ENCODE measurements at regions not wholly inside any gene's neighbourhood (a gene's known extent, or its start where the extent isn't known, plus 50 kb on each side); places are given as distances from the start of the nearest gene placed in this dataset.

- DNase-seq: peak in 2 of 10 donors; percentile 9 to 73
- intact Hi-C loops (cut with DNase I): no loop called here
Measured at GRCh38 chr11:134488913-134489312, 76.9 kb upstream of the B3GAT1 start.

DNA sequence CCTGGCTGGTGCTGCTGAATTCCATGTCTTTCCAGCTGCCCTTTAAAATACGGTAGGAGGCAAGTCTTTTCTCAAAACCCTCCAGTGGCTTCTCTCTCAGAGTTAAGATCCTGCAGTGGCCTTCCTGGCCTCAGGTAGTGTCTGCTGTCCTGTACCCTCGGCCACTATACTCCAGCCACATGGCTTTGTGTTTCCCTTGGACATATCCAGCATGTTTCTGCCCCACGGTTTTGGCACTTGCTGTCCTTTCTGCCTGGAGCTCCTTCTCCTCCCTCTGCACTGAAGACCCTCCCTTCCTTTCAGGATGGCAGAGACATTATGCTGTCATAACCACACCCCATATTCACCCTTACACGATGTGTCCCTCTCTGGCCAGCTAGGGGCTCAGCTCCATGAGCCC, 76.5 kb upstream of the B3GAT1 start:
- intact Hi-C loops (cut with DNase I): no loop called here
- no peak for DNase-seq

GRCh38 chr11:134487696-134488095, 75.7 kb upstream of the B3GAT1 start:
- intact Hi-C loops (cut with DNase I): no loop called here

GRCh38 chr11:134486704-134487103, 74.7 kb upstream of the B3GAT1 start:
- DNase-seq: no peak
- intact Hi-C loops (cut with DNase I): no loop called here

More at GRCh38 chr11:134487696-134488095, 75.7 kb upstream of the B3GAT1 start:
- no peak for DNase-seq

- no peak for DNase-seq
Measured at GRCh38 chr11:134486106-134486505, 74.1 kb upstream of the B3GAT1 start.

GRCh38 chr11:134485316-134485715, 73.3 kb upstream of the B3GAT1 start:
- no peak for DNase-seq
- intact Hi-C loops (cut with DNase I): no loop called here

More at GRCh38 chr11:134486106-134486505, 74.1 kb upstream of the B3GAT1 start:
- intact Hi-C loops (cut with DNase I): no loop called here

DNA sequence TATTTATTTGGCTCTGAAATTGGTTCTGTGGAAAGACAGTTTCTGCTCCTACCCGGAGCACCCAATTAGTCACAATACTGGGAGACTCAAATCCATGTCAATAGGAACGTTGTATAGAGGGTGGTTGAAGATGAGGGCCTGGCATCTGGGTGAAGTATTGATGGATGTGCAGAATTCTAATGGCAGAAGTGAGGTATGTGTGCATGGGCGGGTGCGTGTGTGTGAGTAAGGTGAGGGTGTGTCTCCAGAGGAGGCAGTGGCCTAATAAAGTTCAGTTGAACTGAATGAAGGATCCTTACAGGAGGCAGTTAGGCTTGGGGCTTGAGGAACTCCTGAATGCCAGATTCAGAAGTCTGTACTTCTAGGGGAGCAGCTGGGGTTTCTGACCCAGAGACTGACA, 71.8 kb upstream of the B3GAT1 start:
- DNase-seq: no peak

GRCh38 chr11:134483291-134483690, 71.2 kb upstream of the B3GAT1 start:
- intact Hi-C loops (cut with DNase I): no loop called here
- no peak for DNase-seq

More for the DNA sequence above, 71.8 kb upstream of the B3GAT1 start:
- intact Hi-C loops (cut with DNase I): no loop called here

DNA sequence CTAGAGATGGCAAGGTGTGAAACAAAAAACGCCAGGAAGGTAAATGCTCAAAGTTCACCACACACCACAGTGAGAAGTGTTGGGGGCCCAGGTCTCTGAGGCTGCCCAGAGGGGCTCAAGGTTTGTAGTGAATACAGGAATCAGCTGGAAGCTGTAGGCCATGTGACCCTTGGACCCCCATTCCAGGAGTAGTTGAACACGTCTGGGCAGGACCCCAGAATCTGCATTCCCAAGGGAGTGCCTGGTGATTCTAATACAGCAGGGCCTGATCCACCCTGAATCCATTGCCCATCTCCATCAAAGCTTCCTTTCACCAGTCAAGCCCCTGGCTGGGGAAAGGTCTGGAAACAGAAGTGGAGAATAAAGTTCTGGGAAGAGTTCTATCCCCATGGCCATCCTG, 70.8 kb upstream of the B3GAT1 start:
- intact Hi-C loops (cut with DNase I): no loop called here
- DNase-seq: no peak

DNA sequence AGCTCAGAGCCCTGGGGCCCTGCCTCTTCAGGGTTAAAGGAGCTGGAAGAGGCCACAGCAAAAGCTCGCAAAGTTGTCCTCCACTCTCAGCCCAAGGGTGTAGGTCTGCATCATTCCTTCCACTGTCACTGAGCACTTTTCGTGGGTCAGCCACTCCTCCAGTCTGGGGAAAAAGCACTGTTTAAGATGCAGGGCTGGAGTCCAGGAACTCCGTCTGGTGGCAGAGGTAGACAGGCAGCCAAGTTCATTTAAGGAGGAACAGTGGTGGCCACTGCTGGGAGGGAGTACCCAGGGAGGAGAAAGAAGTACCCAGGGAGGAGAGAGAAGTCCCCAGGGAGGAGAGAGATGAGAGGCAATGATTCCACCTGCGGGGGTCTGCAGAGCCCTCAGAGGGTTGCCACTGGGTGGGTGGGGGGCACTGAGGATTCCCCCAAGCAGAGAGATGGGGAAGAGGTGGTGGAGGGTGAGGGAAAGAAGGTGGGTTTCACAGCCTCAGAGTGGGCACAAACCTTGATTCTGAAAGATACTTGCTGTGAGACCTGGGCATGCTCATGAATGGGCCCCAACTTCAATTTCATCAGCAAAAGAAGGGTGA, 70.0 kb upstream of the B3GAT1 start:
- intact Hi-C loops (cut with DNase I): no loop called here

DNA sequence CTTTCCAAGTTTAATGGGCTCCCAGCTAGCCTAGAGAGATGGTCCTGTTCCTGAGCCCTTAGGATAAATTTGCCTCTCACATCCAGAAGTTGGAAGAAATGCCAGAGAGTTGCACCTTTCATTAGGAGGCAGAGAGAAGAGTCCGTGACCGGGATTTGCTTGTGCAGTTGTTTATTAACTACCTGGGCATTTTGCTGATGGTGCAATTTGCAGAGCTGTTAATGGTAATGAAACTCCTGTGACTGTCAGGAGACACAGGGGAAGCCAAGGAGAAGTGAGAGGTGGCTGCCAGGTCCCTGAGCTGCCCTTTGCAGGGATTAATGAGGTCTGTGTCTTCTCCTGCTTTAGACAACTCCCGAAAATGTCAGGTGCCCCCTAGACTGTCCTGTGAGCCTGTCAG, 69.1 kb upstream of the B3GAT1 start:
- intact Hi-C loops (cut with DNase I): no loop called here
- DNase-seq: no peak

More for the DNA sequence above, 70.0 kb upstream of the B3GAT1 start:
- DNase-seq: no peak

DNA sequence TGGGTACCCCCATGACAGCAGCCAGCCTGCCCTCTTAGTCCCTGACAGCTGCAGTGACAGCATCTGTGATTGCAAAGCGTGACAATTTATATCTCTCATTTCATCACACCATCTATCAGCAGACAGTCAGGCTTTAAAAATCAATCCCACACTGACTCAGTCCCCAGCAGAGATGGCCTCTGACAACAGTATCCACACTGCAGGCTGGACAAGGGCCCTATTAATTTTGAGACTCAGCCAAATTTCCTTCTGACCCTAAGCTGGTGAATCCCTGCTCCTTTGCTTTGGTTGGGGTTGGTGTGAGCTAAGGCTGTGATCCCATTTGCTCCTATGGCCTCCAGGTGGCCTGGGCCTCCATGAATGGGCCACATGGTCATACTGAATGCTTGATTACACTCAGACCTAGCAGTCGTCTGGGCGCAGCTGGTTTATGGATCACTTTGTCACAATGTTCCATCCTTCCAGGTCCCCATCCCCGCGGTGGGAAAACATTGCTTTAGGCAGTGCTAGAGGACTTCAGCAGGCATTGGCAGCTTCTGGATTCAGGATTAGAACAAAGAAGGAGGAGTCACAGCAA, 68.2 kb upstream of the B3GAT1 start:
- intact Hi-C loops (cut with DNase I): no loop called here
- DNase-seq: no peak

GRCh38 chr11:134479206-134480135, 67.4 kb upstream of the B3GAT1 start:
- intact Hi-C loops (cut with DNase I): no loop called here
- no peak for DNase-seq

DNA sequence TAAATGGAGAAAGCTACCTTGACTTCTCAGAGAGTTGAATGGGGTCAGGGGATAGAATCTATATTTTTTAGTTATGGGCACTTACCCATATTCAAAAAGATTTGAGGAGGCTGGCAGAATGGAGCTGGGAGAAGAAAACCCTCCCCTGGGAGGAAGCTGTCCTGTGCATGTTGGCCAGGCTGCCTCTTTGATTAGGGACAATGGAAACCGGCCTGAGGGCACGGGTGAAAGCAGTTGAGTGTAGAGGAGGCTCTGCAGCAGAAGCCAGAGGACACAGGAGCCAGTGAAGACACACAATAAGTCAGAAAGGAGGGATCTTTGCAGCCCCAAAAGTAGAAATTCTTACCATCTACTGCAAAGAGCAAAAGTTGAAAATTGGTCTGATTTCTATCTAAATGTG, 66.6 kb upstream of the B3GAT1 start:
- DNase-seq: no peak
- intact Hi-C loops (cut with DNase I): no loop called here

GRCh38 chr11:134478176-134478575, 66.1 kb upstream of the B3GAT1 start:
- no peak for DNase-seq

DNA sequence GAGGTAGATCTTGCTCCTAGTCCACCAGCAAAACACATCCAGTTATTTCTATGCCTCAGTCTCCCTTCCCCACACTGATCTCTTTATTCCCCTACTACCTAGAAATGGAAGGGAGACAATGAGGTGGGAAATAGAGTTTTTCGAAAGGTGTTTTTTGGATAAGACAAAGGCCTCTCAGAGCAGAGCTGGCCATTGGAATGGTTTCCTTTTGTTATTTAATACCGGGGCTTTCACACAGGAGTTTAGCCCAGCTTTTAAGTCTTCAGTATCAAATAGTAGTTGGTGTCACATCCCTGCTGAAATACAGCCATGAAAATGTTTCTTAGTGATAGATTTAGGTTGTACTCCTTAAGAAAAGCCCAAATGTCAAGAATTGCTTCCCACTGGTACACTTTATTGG, 65.4 kb upstream of the B3GAT1 start:
- no peak for DNase-seq
- intact Hi-C loops (cut with DNase I): no loop called here

More at GRCh38 chr11:134478176-134478575, 66.1 kb upstream of the B3GAT1 start:
- intact Hi-C loops (cut with DNase I): no loop called here

DNA sequence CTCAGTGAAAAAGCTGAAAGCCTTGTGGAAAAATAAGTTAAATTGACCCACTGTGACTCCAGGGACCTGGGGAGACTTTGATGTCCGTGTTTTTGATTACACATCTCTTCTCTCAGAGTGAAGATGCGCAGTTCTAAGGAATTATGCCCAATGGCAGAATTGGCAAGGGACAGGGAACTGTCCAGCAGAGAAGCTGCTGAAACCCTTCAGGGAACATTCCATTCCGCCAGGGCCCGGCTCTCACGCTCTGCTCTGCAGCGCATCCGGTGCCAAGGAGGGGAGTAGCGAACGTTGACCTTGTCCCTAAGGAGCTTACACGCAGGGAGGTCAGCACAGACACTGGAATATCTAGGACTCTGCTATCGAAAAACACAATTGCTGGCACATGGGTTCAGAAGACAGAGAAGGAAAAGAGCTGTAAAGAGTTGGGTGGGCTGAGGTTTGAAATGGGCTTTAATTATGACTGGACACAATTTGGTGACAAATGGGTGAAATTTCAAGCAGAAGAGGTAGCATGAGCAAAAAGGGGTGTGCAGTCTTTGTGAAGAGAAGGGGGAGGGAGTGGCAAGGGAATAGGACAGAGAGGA, 64.5 kb upstream of the B3GAT1 start:
- intact Hi-C loops (cut with DNase I): no loop called here
- DNase-seq: no peak

DNA sequence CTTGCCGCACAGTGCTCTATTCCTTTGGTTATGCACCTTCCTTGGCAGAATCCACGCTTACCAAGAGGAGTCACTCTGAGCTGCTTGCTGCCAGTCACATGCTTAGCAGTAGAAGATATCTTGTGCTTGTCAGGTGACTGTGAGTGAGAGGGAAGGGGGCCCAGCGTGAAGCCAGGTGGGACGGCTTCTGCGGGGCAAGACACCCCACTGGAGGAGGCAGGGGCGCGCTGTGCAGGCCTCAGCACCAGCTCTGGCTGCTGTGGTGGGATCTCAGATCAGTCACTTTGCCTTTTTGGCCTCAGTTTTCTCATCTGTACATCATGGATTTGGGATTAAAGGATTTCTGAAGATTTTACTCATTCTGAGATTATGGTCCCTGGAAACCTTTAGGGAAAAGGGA, 63.9 kb upstream of the B3GAT1 start:
- intact Hi-C loops (cut with DNase I): no loop called here
- no peak for DNase-seq

GRCh38 chr11:134474942-134475341, 62.9 kb upstream of the B3GAT1 start:
- intact Hi-C loops (cut with DNase I): no loop called here
- no peak for DNase-seq

- intact Hi-C loops (cut with DNase I): no loop called here
- DNase-seq: peak in 1 of 10 donors; percentile 56
Measured at GRCh38 chr11:134474070-134474860, 62.2 kb upstream of the B3GAT1 start.
